Ascending aorta (tissue), 2 donors: ENCODE measurements at regions not wholly inside any gene's neighbourhood (a gene's known extent, or its start where the extent isn't known, plus 50 kb on each side); places are given as distances from the start of the nearest gene placed in this dataset.

Experiments
- DNase-seq, 2 donors: peaks; one replicate each; pipeline ENCODE4 v3.0.0-alpha.2; 2019; ENCODE audit warnings: low spot score in 2 of 2
- H3K27ac ChIP-seq, 2 donors: fragments of 200-600 bp; sonication (generic); one replicate each; pipeline ENCODE4 v1.5.1; 2016 to 2017; ENCODE audit warnings: mild to moderate bottlenecking in 1 of 2
- H3K27me3 ChIP-seq: fragments of 200-600 bp; sonication (generic); one replicate; pipeline ENCODE4 v1.5.1; 2017
- H3K36me3 ChIP-seq, 2 donors: fragments of 200-600 bp; sonication (generic); one replicate each; pipeline ENCODE4 v1.5.1; 2016
- H3K4me1 ChIP-seq, 2 donors: fragments of 200-600 bp; sonication (generic); one replicate each; pipeline ENCODE4 v1.5.1; 2016 to 2017; ENCODE audit warnings: mild to moderate bottlenecking in 1 of 2
- H3K4me3 ChIP-seq, 2 donors: fragments of 200-600 bp; sonication (generic); one replicate each; pipeline ENCODE4 v1.5.1; 2016 to 2017; ENCODE audit warnings: mild to moderate bottlenecking in 1 of 2
- H3K9me3 ChIP-seq, 2 donors: fragments of 200-600 bp; sonication (generic); one replicate each; pipeline ENCODE4 v1.5.1; 2016
- CTCF ChIP-seq, 3 experiments: fragments of 200-600 bp in 2 of 3; fragments of 450-650 bp in 1 of 3; sonication (generic) in 2 of 3; IDR thresholded peaks; one replicate each; pipeline ENCODE4 v1.5.1; 2016 to 2019; ENCODE audit warnings: antibody characterized with exemption in 3 of 3, mild to moderate bottlenecking in 1 of 3, moderate library complexity in 1 of 3
- intact Hi-C: fragments of 100-400 bp; cut with DNase I; formaldehyde crosslinking; loops from one replicate; pipeline ENCODE4 v1.15.1; 2023

- H3K4me1 ChIP-seq, result no peaks in the 10 kb centered on the region
- H3K27ac ChIP-seq, result no peak overlapping the region
- no peaks in the 10 kb centered on the region for H3K27me3 ChIP-seq
- no peak overlapping the region for H3K4me3 ChIP-seq
- no peak for DNase-seq
- no peak for TF ChIP-seq CTCF (IDR thresholded peaks at IDR 0.05)
- intact Hi-C loops, result no loop called here
- H3K36me3 ChIP-seq, result no peaks in the 10 kb centered on the region
- no peaks in the 10 kb centered on the region for H3K9me3 ChIP-seq
Measured at GRCh38 chr4:138724530-138724929, 291.1 kb upstream of the NOCT start.

- H3K36me3 ChIP-seq, result no peaks in the 10 kb centered on the region
- H3K9me3 ChIP-seq, result no peaks in the 10 kb centered on the region
- DNase-seq, result no peak
- no peaks in the 10 kb centered on the region for H3K4me1 ChIP-seq
- no peak for TF ChIP-seq CTCF (IDR thresholded peaks at IDR 0.05)
- no peak overlapping the region for H3K4me3 ChIP-seq
- intact Hi-C loops, result no loop called here
- no peak overlapping the region for H3K27ac ChIP-seq
- H3K27me3 ChIP-seq, result no peaks in the 10 kb centered on the region
Measured at GRCh38 chr4:138716559-138717335, 298.8 kb upstream of the NOCT start.

DNA sequence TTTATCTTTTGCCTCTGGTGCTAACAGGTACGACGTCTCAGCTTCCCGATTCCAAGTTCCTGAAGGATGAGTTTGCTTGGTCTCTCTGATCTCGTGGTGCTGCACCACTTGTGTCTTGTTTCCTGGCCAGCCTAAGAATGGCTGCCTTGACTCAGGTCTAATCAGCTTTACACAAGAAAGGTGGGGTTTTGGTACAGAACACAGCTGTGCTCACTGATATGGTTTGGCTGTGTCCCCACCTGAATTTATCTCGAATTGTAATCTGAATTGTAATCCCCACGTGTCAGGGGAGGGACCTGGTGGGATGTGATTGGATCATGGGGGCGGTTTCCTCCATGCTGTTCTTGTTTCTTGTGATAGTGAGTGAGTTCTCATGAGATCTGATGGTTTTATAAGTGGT lies 305.3 kb upstream of the NOCT start:
- no peak for DNase-seq
- intact Hi-C loops, result no loop called here
- TF ChIP-seq CTCF (IDR thresholded peaks at IDR 0.05), result no peak
- Histone ChIP-seq H3K4me3 (no peak overlapping the region), H3K27me3 (no peaks in the 10 kb centered on the region), H3K27ac (no peak overlapping the region), H3K9me3 (no peaks in the 10 kb centered on the region), H3K36me3 (no peaks in the 10 kb centered on the region), H3K4me1 (no peaks in the 10 kb centered on the region)

DNA sequence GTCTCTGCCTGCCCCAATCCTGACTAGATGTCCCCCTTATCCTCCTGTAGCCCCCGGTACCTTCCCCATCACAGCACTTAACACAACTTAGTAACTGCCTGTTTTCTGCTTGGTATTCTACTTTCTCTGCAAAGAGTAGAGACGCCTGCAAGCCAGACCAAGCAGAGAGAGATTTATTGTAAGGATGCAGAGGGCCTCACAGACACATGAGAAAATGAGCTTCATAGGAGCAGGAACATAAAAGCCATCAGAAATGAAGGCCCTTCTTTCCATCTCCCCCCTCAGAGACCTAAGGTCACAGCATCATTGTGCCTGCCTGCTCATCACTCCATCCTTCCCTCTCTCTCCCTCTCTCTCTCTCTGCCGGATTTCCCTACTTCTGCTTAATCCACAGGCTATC lies 305.7 kb upstream of the NOCT start:
- no peak overlapping the region for H3K27ac ChIP-seq
- H3K9me3 ChIP-seq, result no peaks in the 10 kb centered on the region
- no peaks in the 10 kb centered on the region for H3K4me1 ChIP-seq
- H3K4me3 ChIP-seq, result no peak overlapping the region
- no peaks in the 10 kb centered on the region for H3K27me3 ChIP-seq
- no peak for TF ChIP-seq CTCF (IDR thresholded peaks at IDR 0.05)
- DNase-seq, result no peak
- intact Hi-C loops, result no loop called here
- no peaks in the 10 kb centered on the region for H3K36me3 ChIP-seq

DNA sequence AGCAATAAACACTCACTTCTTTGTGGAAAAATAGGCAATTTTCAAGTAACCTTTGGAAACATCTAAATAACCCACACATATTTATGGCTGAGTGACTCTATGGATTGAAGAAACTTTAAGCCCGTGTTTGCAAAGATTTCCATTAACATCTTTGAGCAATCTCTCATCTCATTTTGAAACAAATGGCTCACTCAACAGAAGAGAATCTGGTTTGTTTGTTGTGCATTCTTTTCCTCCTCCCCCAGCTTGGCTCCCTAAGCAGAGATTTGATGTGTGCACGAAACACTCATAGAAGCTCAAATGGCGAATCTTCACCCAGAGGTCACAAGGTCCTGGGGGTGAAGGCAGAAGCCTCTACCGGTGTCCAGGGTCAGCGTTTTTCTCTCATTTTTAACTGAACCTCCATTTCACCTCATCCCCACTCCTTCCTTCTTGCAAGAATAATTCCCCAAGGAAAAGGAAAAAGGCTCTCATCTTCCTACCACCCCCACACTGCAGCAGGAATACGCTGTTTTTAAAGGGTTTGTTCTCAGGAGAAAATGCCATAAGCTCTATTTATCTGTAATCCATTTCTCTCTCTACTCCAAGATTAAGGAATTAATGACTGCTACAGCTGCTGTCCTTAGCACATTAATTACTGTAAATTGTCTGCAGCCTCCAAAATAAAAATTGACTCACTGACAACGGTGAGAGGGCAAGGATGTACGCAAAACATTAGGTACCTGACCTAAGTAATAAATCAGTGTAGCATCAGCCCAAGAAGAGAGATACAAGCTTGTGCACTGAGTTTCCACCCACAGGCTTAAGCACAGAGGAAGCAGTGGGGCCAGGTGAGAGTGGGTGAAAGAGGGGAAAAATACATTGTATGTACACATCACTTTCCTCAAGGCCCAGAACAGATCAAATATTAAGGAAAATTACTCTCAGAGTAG lies 307.6 kb upstream of the NOCT start:
- Histone ChIP-seq H3K27ac (no peak overlapping the region), H3K36me3 (no peaks in the 10 kb centered on the region), H3K27me3 (no peaks in the 10 kb centered on the region), H3K4me3 (no peak overlapping the region), H3K9me3 (no peaks in the 10 kb centered on the region), H3K4me1 (no peaks in the 10 kb centered on the region)
- no peak for DNase-seq
- intact Hi-C loops, result no loop called here
- no peak for TF ChIP-seq CTCF (IDR thresholded peaks at IDR 0.05)
